ENCODE measurements at regions not wholly inside any gene's neighbourhood (a gene's known extent, or its start where the extent isn't known, plus 50 kb on each side); places are given as distances from the start of the nearest gene placed in this dataset.

DNA sequence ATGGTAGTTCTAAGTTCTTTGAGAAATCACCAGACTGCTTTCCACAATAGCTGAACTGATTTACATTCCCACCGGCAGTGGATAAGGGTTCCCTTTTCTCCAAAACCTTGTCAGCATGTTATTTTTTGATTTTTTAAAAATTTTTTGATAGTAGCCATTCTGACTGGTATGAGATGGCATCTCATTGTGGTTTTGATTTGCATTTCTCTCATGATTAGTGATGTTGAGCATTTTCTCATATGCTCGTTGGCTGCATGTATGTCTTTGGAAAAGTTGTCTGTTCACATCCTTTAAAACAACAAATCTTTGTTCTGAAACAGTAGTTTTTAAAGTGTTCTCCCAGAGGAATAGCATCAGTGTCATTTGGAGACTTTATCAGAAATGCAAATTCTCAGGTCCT is 77.5 kb upstream of the POMP start:
- H3K9me3 ChIP-seq: no peaks in the 10 kb centered on the region
- no peak overlapping the region for H3K27ac ChIP-seq
- no peak overlapping the region for H3K4me3 ChIP-seq

GRCh38 chr13:28579736-28580135 is 79.2 kb upstream of the POMP start:
- Histone ChIP-seq H3K36me3 (no peaks in the 10 kb centered on the region), H3K4me3 (no peak overlapping the region), H3K27ac (no peak overlapping the region), H3K4me1 (peaks cover 5% of the 10 kb centered on the region), H3K9me3 (no peaks in the 10 kb centered on the region), H3K27me3 (ENCODE audit: low read depth) (no peaks in the 10 kb centered on the region)
- DNase-seq: no peak
- intact Hi-C loops (cut with DNase I): no loop called here
- TF ChIP-seq, protein P1, sequence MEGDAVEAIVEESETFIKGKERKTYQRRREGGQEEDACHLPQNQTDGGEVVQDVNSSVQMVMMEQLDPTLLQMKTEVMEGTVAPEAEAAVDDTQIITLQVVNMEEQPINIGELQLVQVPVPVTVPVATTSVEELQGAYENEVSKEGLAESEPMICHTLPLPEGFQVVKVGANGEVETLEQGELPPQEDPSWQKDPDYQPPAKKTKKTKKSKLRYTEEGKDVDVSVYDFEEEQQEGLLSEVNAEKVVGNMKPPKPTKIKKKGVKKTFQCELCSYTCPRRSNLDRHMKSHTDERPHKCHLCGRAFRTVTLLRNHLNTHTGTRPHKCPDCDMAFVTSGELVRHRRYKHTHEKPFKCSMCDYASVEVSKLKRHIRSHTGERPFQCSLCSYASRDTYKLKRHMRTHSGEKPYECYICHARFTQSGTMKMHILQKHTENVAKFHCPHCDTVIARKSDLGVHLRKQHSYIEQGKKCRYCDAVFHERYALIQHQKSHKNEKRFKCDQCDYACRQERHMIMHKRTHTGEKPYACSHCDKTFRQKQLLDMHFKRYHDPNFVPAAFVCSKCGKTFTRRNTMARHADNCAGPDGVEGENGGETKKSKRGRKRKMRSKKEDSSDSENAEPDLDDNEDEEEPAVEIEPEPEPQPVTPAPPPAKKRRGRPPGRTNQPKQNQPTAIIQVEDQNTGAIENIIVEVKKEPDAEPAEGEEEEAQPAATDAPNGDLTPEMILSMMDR (IDR thresholded peaks at IDR 0.05): no peak
- ATAC-seq: no peak

More for the DNA sequence above, 77.5 kb upstream of the POMP start:
- Histone ChIP-seq H3K4me1 (peaks cover 5% of the 10 kb centered on the region), H3K27me3 (ENCODE audit: low read depth) (no peaks in the 10 kb centered on the region), H3K36me3 (no peaks in the 10 kb centered on the region)
- ATAC-seq: no peak
- DNase-seq: no peak
- intact Hi-C loops (cut with DNase I): no loop called here
- TF ChIP-seq, protein P1 (IDR thresholded peaks at IDR 0.05): no peak

- TF ChIP-seq, protein P1 (IDR thresholded peaks at IDR 0.05): no peak
- ATAC-seq: peak; percentile 58 to 61
- Histone ChIP-seq H3K4me3 (no peak overlapping the region), H3K9me3 (no peaks in the 10 kb centered on the region), H3K4me1 (peaks cover 5% of the 10 kb centered on the region), H3K27me3 (ENCODE audit: low read depth) (no peaks in the 10 kb centered on the region), H3K36me3 (no peaks in the 10 kb centered on the region), H3K27ac (no peak overlapping the region)
- peak; percentile 54 for DNase-seq
- intact Hi-C loops (cut with DNase I): no loop called here
Measured at GRCh38 chr13:28579322-28579721, 79.6 kb upstream of the POMP start.

- H3K4me3 ChIP-seq: no peak overlapping the region
- TF ChIP-seq, protein P1 (IDR thresholded peaks at IDR 0.05): no peak
- no peaks in the 10 kb centered on the region for H3K36me3 ChIP-seq
- ATAC-seq (no peak), DNase-seq (no peak)
- H3K27ac ChIP-seq: no peak overlapping the region
- no peaks in the 10 kb centered on the region for H3K27me3 ChIP-seq (ENCODE audit: low read depth)
- intact Hi-C loops (cut with DNase I): no loop called here
- H3K4me1 ChIP-seq: no peaks in the 10 kb centered on the region
- no peaks in the 10 kb centered on the region for H3K9me3 ChIP-seq
Measured at GRCh38 chr13:28576067-28576466, 81.1 kb upstream of the FLT1 start.

DNA sequence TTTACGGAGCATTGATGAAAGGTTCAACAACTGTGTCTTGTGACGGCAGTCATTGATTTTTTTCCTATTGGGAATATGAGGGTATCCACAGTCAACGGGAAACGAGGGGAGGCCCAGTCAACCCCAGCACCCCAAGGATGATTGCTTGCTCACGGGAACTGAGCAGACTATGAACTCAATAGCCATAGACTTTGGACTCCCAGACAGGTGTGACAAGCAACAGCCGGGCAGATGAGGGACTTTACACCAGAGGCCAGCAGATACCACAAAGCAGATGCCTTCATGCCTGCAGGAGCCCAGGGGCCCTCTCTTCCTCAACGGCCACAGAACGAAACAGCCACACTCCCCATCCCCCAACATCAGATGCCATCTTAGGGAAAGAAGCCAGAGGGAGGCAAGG is 80.3 kb upstream of the FLT1 start:
- DNase-seq (no peak), ATAC-seq (no peak)
- TF ChIP-seq, protein P1 (IDR thresholded peaks at IDR 0.05): no peak
- intact Hi-C loops (cut with DNase I): no loop called here
- Histone ChIP-seq H3K9me3 (no peaks in the 10 kb centered on the region), H3K4me1 (no peaks in the 10 kb centered on the region), H3K27me3 (ENCODE audit: low read depth) (no peaks in the 10 kb centered on the region), H3K27ac (no peak overlapping the region), H3K4me3 (no peak overlapping the region), H3K36me3 (no peaks in the 10 kb centered on the region)

GRCh38 chr13:28574617-28575142 is 79.8 kb upstream of the FLT1 start:
- H3K27me3 ChIP-seq (ENCODE audit: low read depth): no peaks in the 10 kb centered on the region

More at GRCh38 chr13:28574617-28575142, 79.8 kb upstream of the FLT1 start:
- DNase-seq: no peak
- intact Hi-C loops (cut with DNase I): no loop called here
- Histone ChIP-seq H3K9me3 (no peaks in the 10 kb centered on the region), H3K36me3 (no peaks in the 10 kb centered on the region), H3K27ac (peak overlapping the region; percentile 49), H3K4me1 (no peaks in the 10 kb centered on the region), H3K4me3 (no peak overlapping the region)
- TF ChIP-seq, protein P1 (IDR thresholded peaks at IDR 0.05): no peak
- ATAC-seq: peak; percentile 73 to 78
